GM19452 (cell line): ENCODE measurements at regions not wholly inside any gene's neighbourhood (a gene's known extent, or its start where the extent isn't known, plus 50 kb on each side); places are given as distances from the start of the nearest gene placed in this dataset.
"Not testable (repeated sequence)": the region's sequence is repeated elsewhere in the genome, so short reads cannot be mapped to it uniquely, and the experiment has no call there.

ENCODE experiments used
- ATAC-seq: cut with Tn5 transposase; IDR thresholded peaks from one replicate; pipeline ENCODE4 v1.9.1; 2021; ENCODE audit not compliant: unreplicated experiment

DNA sequence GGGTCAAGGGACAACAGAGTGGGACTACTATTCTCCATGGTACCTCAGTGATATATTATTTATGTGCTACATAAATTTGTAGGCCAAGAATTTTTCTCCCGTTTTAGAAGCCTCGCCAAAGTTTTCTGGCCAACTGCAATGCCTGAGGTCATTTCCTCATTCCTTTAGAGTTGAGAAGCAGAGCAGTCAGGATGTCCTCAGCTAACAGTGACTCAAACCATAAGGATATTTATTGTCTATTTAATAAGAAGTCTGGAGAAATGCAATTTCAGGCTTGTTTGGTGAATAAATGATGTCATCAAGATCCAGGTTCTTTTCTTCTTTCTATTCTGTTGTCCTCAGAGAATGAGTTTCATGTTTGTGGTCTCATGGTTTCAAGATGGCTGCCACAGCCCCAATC, 91.0 kb downstream of the ADCYAP1 start:
- ATAC-seq = no peak

DNA sequence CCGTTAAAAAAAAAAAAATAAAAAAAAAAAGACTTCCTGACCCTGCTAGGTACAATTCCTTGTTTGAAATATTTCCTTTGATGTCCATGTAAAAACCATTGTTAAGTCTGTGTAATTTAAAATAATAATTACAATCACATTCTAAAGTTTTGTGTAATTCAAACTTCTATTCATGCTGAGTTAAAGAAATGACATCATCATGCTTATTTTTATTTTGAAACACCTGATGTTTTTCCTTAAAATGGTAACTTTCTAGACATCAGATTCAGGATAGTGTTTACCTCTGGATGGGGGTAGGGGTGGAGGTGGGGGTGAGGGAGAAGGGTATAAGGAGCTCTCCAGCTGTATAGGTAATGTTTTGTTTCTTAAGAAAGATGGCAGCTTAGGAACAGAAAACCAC, 92.8 kb downstream of the ADCYAP1 start:
- ATAC-seq = no peak

DNA sequence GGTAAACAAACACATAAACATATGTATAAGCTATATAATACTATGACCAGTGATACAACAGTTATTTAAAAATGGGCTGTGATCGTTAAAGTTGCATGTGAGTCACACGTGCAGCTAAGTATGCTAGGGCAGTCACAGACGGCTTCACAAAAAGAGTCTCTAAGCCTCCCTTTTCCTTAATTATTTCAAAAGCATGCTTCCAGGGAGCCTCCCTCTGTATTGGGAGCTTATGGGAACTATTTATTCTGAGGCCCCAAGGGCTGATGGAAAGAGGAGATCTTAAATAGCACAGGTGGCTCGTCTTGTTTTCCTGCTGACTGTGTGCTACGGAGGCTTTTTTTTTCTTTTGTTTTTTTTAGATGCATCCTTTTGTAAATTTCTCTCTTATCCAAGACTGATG, 94.3 kb downstream of the ADCYAP1 start:
- ATAC-seq = no peak

- no peak for ATAC-seq
Measured at GRCh38 chr18:1002653-1003178, 98.0 kb downstream of the ADCYAP1 start.

DNA sequence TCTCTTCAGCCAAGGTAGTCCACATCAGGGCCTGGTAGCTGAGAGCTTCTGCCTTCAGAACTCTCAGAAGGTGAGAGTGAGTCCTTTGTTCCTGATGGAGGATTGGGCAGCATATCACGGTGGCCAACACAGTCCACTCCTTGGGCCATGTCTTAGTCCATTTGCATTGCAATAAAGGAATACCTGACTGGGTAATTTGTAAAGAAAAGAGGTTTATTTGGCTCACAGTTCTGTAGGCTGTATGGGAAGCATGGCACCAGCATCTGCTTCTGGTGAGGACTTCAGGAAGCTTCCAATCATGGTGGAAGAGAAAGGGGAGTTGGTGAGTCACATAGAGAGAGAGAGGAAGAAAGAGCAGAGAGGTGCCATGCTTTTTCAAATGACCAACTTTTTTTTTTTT, 98.8 kb downstream of the ADCYAP1 start:
- no peak for ATAC-seq

DNA sequence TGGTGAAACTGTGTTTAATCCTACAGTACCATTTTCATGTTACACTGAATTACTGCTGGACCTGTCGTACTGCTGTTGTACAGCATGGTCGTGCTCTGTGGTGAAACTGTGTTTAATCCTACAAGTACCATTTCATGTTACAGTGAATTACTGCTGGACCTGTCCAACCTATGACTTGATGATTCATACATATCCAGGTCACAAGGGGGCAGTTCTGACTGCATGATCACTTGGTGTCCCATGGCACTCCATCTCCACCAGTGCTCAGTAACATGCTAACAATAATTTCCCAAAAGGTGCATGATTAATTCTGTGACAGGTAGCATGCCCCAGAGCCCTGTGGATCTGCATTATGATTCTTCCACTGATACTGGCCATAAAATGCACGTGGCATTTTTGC, 101.6 kb downstream of the ADCYAP1 start:
- ATAC-seq = no peak

- no peak for ATAC-seq
Measured at GRCh38 chr18:1006965-1007364, 102.3 kb downstream of the ADCYAP1 start.

- ATAC-seq = no peak
Measured at GRCh38 chr18:1011349-1011748, 106.7 kb downstream of the ADCYAP1 start.

GRCh38 chr18:1012775-1013174, 108.1 kb downstream of the ADCYAP1 start:
- ATAC-seq = no peak

- ATAC-seq = no peak
Measured at GRCh38 chr18:1013951-1014350, 109.3 kb downstream of the ADCYAP1 start.

- ATAC-seq = no peak
Measured at GRCh38 chr18:1014509-1014908, 109.8 kb downstream of the ADCYAP1 start.

- no peak for ATAC-seq
Measured at GRCh38 chr18:1014951-1015624, 110.4 kb downstream of the ADCYAP1 start.

DNA sequence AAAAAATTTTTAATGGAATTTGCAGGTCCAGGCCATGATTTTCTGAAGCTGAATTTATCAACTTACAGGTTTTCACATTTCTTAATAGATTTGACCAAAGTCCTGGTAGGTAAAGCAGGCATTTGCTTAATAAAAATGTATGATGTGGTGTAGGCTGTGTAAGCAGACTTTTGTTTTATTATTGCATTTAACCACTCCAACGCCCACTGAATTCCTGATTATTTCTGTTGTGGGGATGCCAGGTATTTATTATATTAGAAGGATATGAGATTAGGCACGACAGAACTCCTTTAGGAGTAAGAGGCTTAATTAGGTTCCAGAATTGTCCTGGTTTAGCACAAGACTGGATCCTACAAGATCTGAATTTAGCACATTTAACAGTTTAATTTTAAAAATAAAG, 111.1 kb downstream of the ADCYAP1 start:
- ATAC-seq = no peak

- ATAC-seq = no peak
Measured at GRCh38 chr18:1017227-1018058, 112.8 kb downstream of the ADCYAP1 start.

- no peak for ATAC-seq
Measured at GRCh38 chr18:1018181-1018681, 113.6 kb downstream of the ADCYAP1 start.

DNA sequence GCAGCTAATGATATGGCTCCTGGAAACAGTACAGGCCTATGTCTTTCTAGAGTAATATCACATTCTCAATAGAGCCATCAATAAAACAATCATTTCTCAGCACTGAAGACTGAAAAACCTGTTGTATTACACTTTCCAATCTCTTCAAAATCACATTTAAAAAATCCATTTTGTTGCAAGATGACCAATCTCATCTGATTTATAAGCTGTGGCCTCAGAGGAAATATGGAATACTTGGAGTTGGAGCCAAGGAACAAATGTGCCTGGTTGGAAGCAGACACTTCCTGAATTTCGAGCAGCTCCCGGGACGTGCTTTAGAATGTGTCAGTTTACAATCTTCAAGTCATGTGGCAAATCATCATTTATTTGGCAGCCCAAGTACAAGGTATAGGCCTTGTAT, 114.5 kb downstream of the ADCYAP1 start:
- no peak for ATAC-seq

DNA sequence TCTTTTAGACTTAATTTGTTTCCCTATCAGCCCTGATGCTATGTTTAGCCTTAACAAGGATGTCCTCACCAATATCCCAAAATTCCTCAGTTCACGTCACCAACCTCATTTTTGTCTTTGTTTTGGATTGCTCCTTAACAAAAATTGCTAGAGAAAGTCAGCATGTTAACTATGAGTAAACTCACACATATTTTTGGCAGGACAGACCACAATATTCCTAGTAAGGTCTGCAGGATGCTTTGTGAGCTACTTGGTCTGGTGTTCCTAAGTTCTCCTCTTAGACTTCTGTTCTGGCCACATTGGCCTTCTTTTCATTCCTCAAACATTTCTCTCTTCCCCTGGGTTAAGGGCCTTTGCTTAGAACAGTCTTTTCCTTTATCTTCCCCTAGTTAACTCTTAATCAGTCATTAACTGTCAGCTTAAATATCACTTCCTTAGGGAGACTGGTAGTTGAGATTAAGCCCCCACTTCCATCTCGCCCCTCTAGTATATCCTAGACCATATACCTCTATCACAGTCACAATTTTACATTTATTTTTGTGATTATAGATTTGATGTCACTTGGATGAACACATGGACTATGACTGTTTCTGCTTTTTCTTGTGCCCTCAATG, 116.2 kb downstream of the ADCYAP1 start:
- no peak for ATAC-seq

- ATAC-seq = no peak
Measured at GRCh38 chr18:1026930-1027329, 122.3 kb downstream of the ADCYAP1 start.

GRCh38 chr18:1033092-1033491, 128.4 kb downstream of the ADCYAP1 start:
- ATAC-seq = not testable (repeated sequence)

- ATAC-seq = no peak
Measured at GRCh38 chr18:1034971-1035370, 130.3 kb downstream of the ADCYAP1 start.

- ATAC-seq = no peak
Measured at GRCh38 chr18:1036926-1037325, 132.3 kb downstream of the ADCYAP1 start.

DNA sequence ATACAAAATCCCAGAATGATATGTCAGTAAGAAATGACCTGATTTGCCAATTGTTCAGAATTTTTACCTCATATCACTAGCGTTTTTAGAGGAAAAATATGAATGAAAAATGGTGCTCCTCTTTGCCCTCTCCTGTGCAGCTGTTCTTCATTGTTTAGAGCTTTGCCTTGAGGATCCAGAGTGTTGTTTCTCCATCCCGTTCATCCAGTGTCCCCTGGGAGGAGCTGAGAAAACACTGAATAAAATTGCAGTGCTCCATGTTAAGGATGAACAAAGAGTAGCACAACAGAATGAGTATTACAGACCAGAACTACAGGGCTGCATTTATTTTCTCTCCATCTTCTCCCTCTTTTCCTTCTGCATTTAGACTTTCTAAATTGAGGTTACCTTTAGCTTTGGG, 133.1 kb downstream of the ADCYAP1 start:
- ATAC-seq = no peak
